ENCODE measurements at regions not wholly inside any gene's neighbourhood (a gene's known extent, or its start where the extent isn't known, plus 50 kb on each side); places are given as distances from the start of the nearest gene placed in this dataset.

DNA sequence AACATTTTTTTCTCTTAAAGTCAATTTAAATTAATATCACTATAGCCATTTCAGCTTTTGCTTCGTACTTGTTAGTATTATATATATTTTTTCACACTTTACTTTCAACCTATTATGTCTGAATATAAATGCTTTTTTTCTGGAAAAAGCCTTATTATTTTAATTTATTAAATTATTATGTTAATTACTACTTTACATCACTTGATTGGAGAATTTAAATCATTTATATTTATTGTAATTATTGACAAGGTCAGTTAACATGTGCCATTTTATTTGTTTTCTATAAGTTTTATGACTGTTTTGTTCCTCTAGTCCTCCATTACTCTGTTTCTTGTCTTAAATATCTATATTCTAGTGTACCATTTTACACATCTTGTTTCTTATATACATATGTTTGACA lies 1333.4 kb upstream of the MIR17HG start:
- TF ChIP-seq, protein P1, sequence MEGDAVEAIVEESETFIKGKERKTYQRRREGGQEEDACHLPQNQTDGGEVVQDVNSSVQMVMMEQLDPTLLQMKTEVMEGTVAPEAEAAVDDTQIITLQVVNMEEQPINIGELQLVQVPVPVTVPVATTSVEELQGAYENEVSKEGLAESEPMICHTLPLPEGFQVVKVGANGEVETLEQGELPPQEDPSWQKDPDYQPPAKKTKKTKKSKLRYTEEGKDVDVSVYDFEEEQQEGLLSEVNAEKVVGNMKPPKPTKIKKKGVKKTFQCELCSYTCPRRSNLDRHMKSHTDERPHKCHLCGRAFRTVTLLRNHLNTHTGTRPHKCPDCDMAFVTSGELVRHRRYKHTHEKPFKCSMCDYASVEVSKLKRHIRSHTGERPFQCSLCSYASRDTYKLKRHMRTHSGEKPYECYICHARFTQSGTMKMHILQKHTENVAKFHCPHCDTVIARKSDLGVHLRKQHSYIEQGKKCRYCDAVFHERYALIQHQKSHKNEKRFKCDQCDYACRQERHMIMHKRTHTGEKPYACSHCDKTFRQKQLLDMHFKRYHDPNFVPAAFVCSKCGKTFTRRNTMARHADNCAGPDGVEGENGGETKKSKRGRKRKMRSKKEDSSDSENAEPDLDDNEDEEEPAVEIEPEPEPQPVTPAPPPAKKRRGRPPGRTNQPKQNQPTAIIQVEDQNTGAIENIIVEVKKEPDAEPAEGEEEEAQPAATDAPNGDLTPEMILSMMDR (IDR thresholded peaks at IDR 0.05), result no peak
- TF ChIP-seq POLR2A (IDR thresholded peaks at IDR 0.05) (no peak), POLR2AphosphoS5 (IDR thresholded peaks at IDR 0.05) (no peak)
- intact Hi-C loops (cut with DNase I), result no loop called here
- Histone ChIP-seq H3K9me3 (no peaks in the 10 kb centered on the region), H3K4me3 (no peak overlapping the region), H3K36me3 (no peaks in the 10 kb centered on the region), H3K27ac (no peak overlapping the region), H3K4me1 (replicated peaks) (no peaks in the 10 kb centered on the region), H3K27me3 (replicated peaks; ENCODE audit: insufficient read depth) (no peaks in the 10 kb centered on the region)
- no peak for DNase-seq (ENCODE audit: low spot score)
- 90% methylated on average over 1 of the region's 1 CpG for WGBS

- H3K4me3 ChIP-seq, result no peak overlapping the region
- H3K4me1 ChIP-seq (replicated peaks), result no peaks in the 10 kb centered on the region
- H3K27ac ChIP-seq, result no peak overlapping the region
- TF ChIP-seq POLR2A (IDR thresholded peaks at IDR 0.05), result no peak
- TF ChIP-seq, protein P1 (IDR thresholded peaks at IDR 0.05), result no peak
- TF ChIP-seq POLR2AphosphoS5 (IDR thresholded peaks at IDR 0.05), result no peak
- H3K27me3 ChIP-seq (replicated peaks; ENCODE audit: insufficient read depth), result no peaks in the 10 kb centered on the region
- H3K36me3 ChIP-seq, result no peaks in the 10 kb centered on the region
- no peaks in the 10 kb centered on the region for H3K9me3 ChIP-seq
- no peak for DNase-seq (ENCODE audit: low spot score)
- intact Hi-C loops (cut with DNase I), result no loop called here
- 46% methylated on average over 3 of the region's 3 CpGs for WGBS
These were observed 1331.7 kb upstream of the MIR17HG start for GRCh38 chr13:90015565-90016507.

GRCh38 chr13:90016688-90017087 lies 1330.8 kb upstream of the MIR17HG start:
- no peaks in the 10 kb centered on the region for H3K4me1 ChIP-seq (replicated peaks)
- no peaks in the 10 kb centered on the region for H3K9me3 ChIP-seq
- no peak for TF ChIP-seq POLR2AphosphoS5 (IDR thresholded peaks at IDR 0.05)
- TF ChIP-seq POLR2A (IDR thresholded peaks at IDR 0.05), result no peak
- TF ChIP-seq, protein P1 (IDR thresholded peaks at IDR 0.05), result no peak
- no peaks in the 10 kb centered on the region for H3K36me3 ChIP-seq
- no peaks in the 10 kb centered on the region for H3K27me3 ChIP-seq (replicated peaks; ENCODE audit: insufficient read depth)
- H3K4me3 ChIP-seq, result no peak overlapping the region
- intact Hi-C loops (cut with DNase I), result no loop called here
- no peak for DNase-seq (ENCODE audit: low spot score)
- WGBS, result 97% methylated on average over 1 of the region's 1 CpG
- H3K27ac ChIP-seq, result no peak overlapping the region

GRCh38 chr13:90020536-90021070 lies 1326.9 kb upstream of the MIR17HG start:
- Histone ChIP-seq H3K36me3 (no peaks in the 10 kb centered on the region), H3K9me3 (no peaks in the 10 kb centered on the region), H3K27me3 (replicated peaks; ENCODE audit: insufficient read depth) (no peaks in the 10 kb centered on the region), H3K4me3 (no peak overlapping the region), H3K27ac (no peak overlapping the region), H3K4me1 (replicated peaks) (no peaks in the 10 kb centered on the region)
- no peak for DNase-seq (ENCODE audit: low spot score)
- TF ChIP-seq, protein P1 (IDR thresholded peaks at IDR 0.05), result no peak
- TF ChIP-seq POLR2A (IDR thresholded peaks at IDR 0.05) (no peak), POLR2AphosphoS5 (IDR thresholded peaks at IDR 0.05) (no peak)
- 52% methylated on average over 3 of the region's 3 CpGs for WGBS
- intact Hi-C loops (cut with DNase I), result no loop called here

GRCh38 chr13:90027409-90027808 lies 1320.1 kb upstream of the MIR17HG start:
- H3K27me3 ChIP-seq (replicated peaks; ENCODE audit: insufficient read depth), result no peaks in the 10 kb centered on the region
- no peak overlapping the region for H3K4me3 ChIP-seq
- H3K4me1 ChIP-seq (replicated peaks), result no peaks in the 10 kb centered on the region
- no peaks in the 10 kb centered on the region for H3K36me3 ChIP-seq
- no peaks in the 10 kb centered on the region for H3K9me3 ChIP-seq
- no peak overlapping the region for H3K27ac ChIP-seq
- no peak for DNase-seq (ENCODE audit: low spot score)
- TF ChIP-seq, protein P1 (IDR thresholded peaks at IDR 0.05), result no peak
- TF ChIP-seq POLR2A (IDR thresholded peaks at IDR 0.05) (no peak), POLR2AphosphoS5 (IDR thresholded peaks at IDR 0.05) (no peak)
- intact Hi-C loops (cut with DNase I), result no loop called here

Data from prostate gland (tissue), 2 donors.